MCF 10A (cell line): ENCODE measurements at regions not wholly inside any gene's neighbourhood (a gene's known extent, or its start where the extent isn't known, plus 50 kb on each side); places are given as distances from the start of the nearest gene placed in this dataset.
A peak's percentile ranks its signal among the peaks of the same experiment; 100 is the strongest.

ENCODE experiments used
- BruUV-seq: library from RNA; stranded (reverse); fragments of 400-500 nt; replicated peaks from 2 replicates; lab custom pipeline; 2021; lab: Mats Ljungman, UMichigan
- CTCF ChIA-PET: fragments of 300-600 bp; sonication (Branson Sonifier 250); formaldehyde crosslinking; extraction: SDS; loops from one replicate; lab custom pipeline; 2021; ENCODE audit warnings: antibody characterized with exemption, inconsistent platforms; lab: Yijun Ruan, JAX
- POLR2A ChIA-PET: fragments of 300-600, 350-650 bp; sonication (Branson Sonifier 250); formaldehyde crosslinking; extraction: SDS; loops from one replicate; lab custom pipeline; 2020; ENCODE audit warnings: antibody characterized with exemption, inconsistent platforms; lab: Yijun Ruan, JAX
- DNase-seq: peaks from one replicate; pipeline ENCODE4 v3.0.0-alpha.2; 2018; ENCODE audit not compliant: unreplicated experiment
- H3K27ac Mint-ChIP-seq: one replicate; pipeline ENCODE4 v1.8.0; 2022; ENCODE audit warnings: mild to moderate bottlenecking, low read depth, mixed read lengths; ENCODE audit not compliant: unreplicated experiment
- H3K27me3 Mint-ChIP-seq: one replicate; pipeline ENCODE4 v1.8.0; 2022; ENCODE audit warnings: mixed read lengths; ENCODE audit not compliant: insufficient read depth, unreplicated experiment
- H3K36me3 Mint-ChIP-seq: one replicate; pipeline ENCODE4 v1.8.0; 2022; ENCODE audit warnings: mild to moderate bottlenecking, moderate library complexity, mixed read lengths; ENCODE audit not compliant: insufficient read depth, unreplicated experiment
- H3K4me1 Mint-ChIP-seq: one replicate; pipeline ENCODE4 v1.8.0; 2022; ENCODE audit warnings: mixed read lengths; ENCODE audit not compliant: insufficient read depth, unreplicated experiment
- H3K4me3 Mint-ChIP-seq: one replicate; pipeline ENCODE4 v1.8.0; 2022; ENCODE audit warnings: mild to moderate bottlenecking, moderate library complexity, mixed read lengths; ENCODE audit not compliant: unreplicated experiment
- H3K9me3 Mint-ChIP-seq: one replicate; pipeline ENCODE4 v1.8.0; 2022; ENCODE audit warnings: mixed read lengths; ENCODE audit not compliant: unreplicated experiment
- intact Hi-C: fragments of 100-400 bp; cut with micrococcal nuclease; formaldehyde crosslinking; loops from 2 replicates; pipeline ENCODE4 v1.14.1; 2022
- TF ChIP-seq, protein P1 (sequence below): fragments of 200-600 bp; IDR thresholded peaks from one replicate; pipeline ENCODE4 v1.8.0; 2022; ENCODE audit warnings: antibody characterized with exemption, mild to moderate bottlenecking; ENCODE audit not compliant: unreplicated experiment

DNA sequence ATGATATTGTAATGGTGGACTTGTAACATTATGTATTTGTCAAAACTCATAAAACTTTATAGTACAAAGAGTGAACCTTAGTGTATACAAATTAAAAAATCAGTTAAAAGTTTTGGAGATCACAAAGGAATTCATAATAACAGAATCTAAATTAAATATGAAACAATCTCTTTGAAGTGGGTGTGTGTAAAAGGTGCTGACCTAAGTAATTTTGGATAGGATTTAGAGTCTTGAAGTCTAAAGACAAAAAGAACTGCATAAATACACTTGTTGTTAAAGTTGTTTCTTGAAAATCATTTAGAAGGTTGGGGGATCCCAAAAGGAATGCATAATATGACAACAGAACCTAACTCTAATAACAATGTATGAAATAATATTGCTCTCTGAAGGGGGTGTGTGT is 295.5 kb downstream of the PRR16 start:
- POLR2A ChIA-PET, result no interaction called here
- Mint-ChIP-seq H3K27me3 (no peaks in the 10 kb centered on the region), H3K27ac (no peak overlapping the region), H3K36me3 (no peaks in the 10 kb centered on the region), H3K4me3 (no peak overlapping the region), H3K4me1 (no peaks in the 10 kb centered on the region), H3K9me3 (peaks cover 13% of the 10 kb centered on the region)
- TF ChIP-seq, protein P1, sequence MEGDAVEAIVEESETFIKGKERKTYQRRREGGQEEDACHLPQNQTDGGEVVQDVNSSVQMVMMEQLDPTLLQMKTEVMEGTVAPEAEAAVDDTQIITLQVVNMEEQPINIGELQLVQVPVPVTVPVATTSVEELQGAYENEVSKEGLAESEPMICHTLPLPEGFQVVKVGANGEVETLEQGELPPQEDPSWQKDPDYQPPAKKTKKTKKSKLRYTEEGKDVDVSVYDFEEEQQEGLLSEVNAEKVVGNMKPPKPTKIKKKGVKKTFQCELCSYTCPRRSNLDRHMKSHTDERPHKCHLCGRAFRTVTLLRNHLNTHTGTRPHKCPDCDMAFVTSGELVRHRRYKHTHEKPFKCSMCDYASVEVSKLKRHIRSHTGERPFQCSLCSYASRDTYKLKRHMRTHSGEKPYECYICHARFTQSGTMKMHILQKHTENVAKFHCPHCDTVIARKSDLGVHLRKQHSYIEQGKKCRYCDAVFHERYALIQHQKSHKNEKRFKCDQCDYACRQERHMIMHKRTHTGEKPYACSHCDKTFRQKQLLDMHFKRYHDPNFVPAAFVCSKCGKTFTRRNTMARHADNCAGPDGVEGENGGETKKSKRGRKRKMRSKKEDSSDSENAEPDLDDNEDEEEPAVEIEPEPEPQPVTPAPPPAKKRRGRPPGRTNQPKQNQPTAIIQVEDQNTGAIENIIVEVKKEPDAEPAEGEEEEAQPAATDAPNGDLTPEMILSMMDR, result no peak
- intact Hi-C loops, result no loop called here
- CTCF ChIA-PET, result no interaction called here
- DNase-seq, result no peak
- no TSS peak for BruUV-seq

DNA sequence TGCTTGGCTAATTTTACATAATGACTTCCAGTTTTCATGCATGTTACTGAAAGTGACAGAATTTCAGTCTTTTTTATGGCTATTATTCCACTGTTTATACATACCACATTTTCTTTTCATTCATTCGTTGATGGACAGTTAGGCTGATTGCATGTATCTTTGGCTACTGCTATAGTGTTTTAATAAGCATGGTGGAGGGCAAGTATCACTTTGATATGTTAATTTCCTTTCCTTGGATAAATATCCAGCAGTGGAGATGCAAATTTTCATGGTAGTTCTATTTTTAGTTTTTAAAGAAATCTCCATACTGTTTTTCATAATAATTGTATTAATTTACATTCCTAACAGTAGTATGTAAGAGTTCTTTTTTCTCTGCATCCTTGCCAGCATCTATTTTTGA is 297.9 kb downstream of the PRR16 start:
- peaks cover 10% of the 10 kb centered on the region for H3K4me1 Mint-ChIP-seq
- H3K27ac Mint-ChIP-seq, result no peak overlapping the region
- no peak overlapping the region for H3K4me3 Mint-ChIP-seq
- no peak for DNase-seq
- no peaks in the 10 kb centered on the region for H3K36me3 Mint-ChIP-seq
- peaks cover 4% of the 10 kb centered on the region for H3K9me3 Mint-ChIP-seq
- TF ChIP-seq, protein P1, result no peak
- no peaks in the 10 kb centered on the region for H3K27me3 Mint-ChIP-seq
- intact Hi-C loops, result no loop called here
- CTCF ChIA-PET, result interaction anchor here (0.7 kb wide), 1 partner anchor 708 kb away, joined by 3 read pairs; no protein-coding TSS in a partner anchor
- no TSS peak for BruUV-seq
- POLR2A ChIA-PET, result no interaction called here

DNA sequence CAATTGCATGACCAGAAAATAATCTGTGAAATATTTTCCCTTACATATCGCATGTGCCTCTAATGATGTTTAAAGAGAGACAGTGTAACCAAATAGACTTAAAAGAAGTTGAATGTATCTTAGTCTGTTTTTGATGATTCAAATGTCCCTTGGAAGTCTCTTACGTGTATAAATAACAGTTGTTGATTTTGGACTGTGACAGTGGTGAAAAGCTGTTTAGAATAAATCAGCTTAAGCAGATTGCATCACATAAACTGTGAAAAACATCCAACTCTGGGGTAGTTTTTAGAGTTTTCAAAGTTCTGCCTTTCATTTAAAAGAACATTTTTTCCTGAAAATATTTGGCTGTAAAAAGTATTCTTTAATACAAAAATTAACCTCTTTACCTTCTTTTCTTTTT is 301.1 kb downstream of the PRR16 start:
- peak; percentile 60 for DNase-seq
- Mint-ChIP-seq H3K27me3 (no peaks in the 10 kb centered on the region), H3K27ac (no peak overlapping the region), H3K9me3 (no peaks in the 10 kb centered on the region), H3K4me3 (no peak overlapping the region), H3K4me1 (peaks cover 22% of the 10 kb centered on the region), H3K36me3 (no peaks in the 10 kb centered on the region)
- ChIA-PET POLR2A (no interaction called here), CTCF (no interaction called here)
- BruUV-seq, result no TSS peak
- TF ChIP-seq, protein P1, result no peak
- intact Hi-C loops, result no loop called here

DNA sequence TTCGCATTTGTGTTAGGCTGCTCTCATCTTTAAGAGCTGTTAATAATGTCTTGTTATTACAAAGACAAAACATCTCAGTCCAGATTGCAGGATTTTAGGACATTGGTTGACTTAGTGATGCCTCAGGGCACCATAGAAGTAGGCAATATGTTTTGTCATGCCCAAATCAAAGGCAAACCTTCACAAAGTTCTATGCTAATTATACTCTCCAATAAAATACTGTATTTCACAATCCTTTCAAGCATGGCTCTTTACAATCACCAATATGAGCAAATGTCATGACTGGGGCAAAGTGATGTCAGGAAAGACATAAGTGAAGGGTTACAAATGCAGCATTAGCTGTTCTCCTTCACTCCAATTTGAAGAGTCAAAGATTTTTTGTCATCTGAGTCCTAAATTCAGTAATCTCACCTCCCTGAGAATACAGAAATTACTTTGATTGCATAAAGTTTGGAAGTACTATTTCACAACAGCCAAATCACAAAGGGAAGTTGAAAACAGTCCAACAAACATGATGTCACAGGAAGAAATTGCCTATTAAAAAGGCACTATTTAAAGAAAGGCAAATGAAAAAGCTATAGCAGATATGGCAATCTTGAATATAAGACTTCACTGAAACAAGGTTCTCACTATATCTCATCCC is 303.2 kb downstream of the PRR16 start:
- CTCF ChIA-PET, result no interaction called here
- no peaks in the 10 kb centered on the region for H3K9me3 Mint-ChIP-seq
- no peaks in the 10 kb centered on the region for H3K36me3 Mint-ChIP-seq
- TF ChIP-seq, protein P1, result no peak
- H3K27ac Mint-ChIP-seq, result peak overlapping the region; percentile 79
- H3K27me3 Mint-ChIP-seq, result no peaks in the 10 kb centered on the region
- POLR2A ChIA-PET, result interaction anchor here (0.6 kb wide), 1 partner anchor 382 kb away, joined by 3 read pairs; no protein-coding TSS in a partner anchor
- no TSS peak for BruUV-seq
- no peak overlapping the region for H3K4me3 Mint-ChIP-seq
- intact Hi-C loops, result no loop called here
- DNase-seq, result peak; percentile 86
- peaks cover 22% of the 10 kb centered on the region for H3K4me1 Mint-ChIP-seq
